ENCODE measurements at regions not wholly inside any gene's neighbourhood (a gene's known extent, or its start where the extent isn't known, plus 50 kb on each side); places are given as distances from the start of the nearest gene placed in this dataset.

GRCh38 chr9:1880038-1880565 lies 135.0 kb upstream of the SMARCA2 start:
- TF ChIP-seq CTCF (IDR thresholded peaks at IDR 0.05; ENCODE audit: poor library complexity, severe bottlenecking) (no peak), EZH2 (IDR thresholded peaks at IDR 0.05; ENCODE audit: borderline replicate concordance, insufficient read depth, low read length, poor library complexity, severe bottlenecking) (no peak), SMC3 (conservative IDR thresholded peaks at IDR 0.05; ENCODE audit: poor library complexity) (no peak), REST (IDR thresholded peaks at IDR 0.05; ENCODE audit: borderline replicate concordance) (no peak), MXI1 (conservative IDR thresholded peaks at IDR 0.05; ENCODE audit: poor library complexity, severe bottlenecking) (no peak), RAD21 (conservative IDR thresholded peaks at IDR 0.05) (no peak)

GRCh38 chr9:1881708-1882295 lies 133.3 kb upstream of the SMARCA2 start:
- Histone ChIP-seq H3K4me3 (ENCODE audit: low read length) (no peak overlapping the region), H3K79me2 (replicated peaks; ENCODE audit: insufficient read depth, low read length) (no peaks in the 10 kb centered on the region), H3K9me3 (ENCODE audit: low read length) (no peaks in the 10 kb centered on the region), H3K9ac (ENCODE audit: low read length) (no peak overlapping the region), H3K36me3 (ENCODE audit: insufficient read depth, low read length) (no peaks in the 10 kb centered on the region), H3F3A (ENCODE audit: insufficient read depth, low read length, poor library complexity, severe bottlenecking) (no peaks in the 10 kb centered on the region), H2AFZ (ENCODE audit: low read depth, low read length) (no peak overlapping the region), H3K4me2 (ENCODE audit: low read length) (no peak overlapping the region), H3K9me2 (ENCODE audit: insufficient read depth, low read length) (no peaks in the 10 kb centered on the region), H3K27ac (ENCODE audit: low read length) (no peak overlapping the region), H3K27me3 (ENCODE audit: insufficient read depth, low read depth, low read length) (no peaks in the 10 kb centered on the region), H4K20me1 (ENCODE audit: insufficient read depth) (no peaks in the 10 kb centered on the region)
- TF ChIP-seq EP300 (conservative IDR thresholded peaks at IDR 0.05; ENCODE audit: poor library complexity, severe bottlenecking) (no peak), SMC3 (conservative IDR thresholded peaks at IDR 0.05; ENCODE audit: poor library complexity) (no peak), TAF1 (IDR thresholded peaks at IDR 0.05; ENCODE audit: low read depth) (no peak)

More at GRCh38 chr9:1880038-1880565, 135.0 kb upstream of the SMARCA2 start:
- Histone ChIP-seq H3K9ac (ENCODE audit: low read length) (no peak overlapping the region), H3K9me3 (ENCODE audit: low read length) (no peaks in the 10 kb centered on the region), H3K4me3 (ENCODE audit: low read length) (no peak overlapping the region), H4K20me1 (ENCODE audit: insufficient read depth) (no peaks in the 10 kb centered on the region), H3K79me2 (replicated peaks; ENCODE audit: insufficient read depth, low read length) (no peaks in the 10 kb centered on the region), H3F3A (ENCODE audit: insufficient read depth, low read length, poor library complexity, severe bottlenecking) (no peaks in the 10 kb centered on the region), H3K36me3 (ENCODE audit: insufficient read depth, low read length) (no peaks in the 10 kb centered on the region), H3K27me3 (ENCODE audit: insufficient read depth, low read depth, low read length) (no peaks in the 10 kb centered on the region), H3K9me2 (ENCODE audit: insufficient read depth, low read length) (no peaks in the 10 kb centered on the region), H2AFZ (ENCODE audit: low read depth, low read length) (no peak overlapping the region), H3K27ac (ENCODE audit: low read length) (no peak overlapping the region), H3K4me2 (ENCODE audit: low read length) (no peak overlapping the region)

All from neural cell (in vitro differentiated cells).